ENCODE measurements at regions not wholly inside any gene's neighbourhood (a gene's known extent, or its start where the extent isn't known, plus 50 kb on each side); places are given as distances from the start of the nearest gene placed in this dataset.
"Not testable (repeated sequence)": the region's sequence is repeated elsewhere in the genome, so short reads cannot be mapped to it uniquely, and the experiment has no call there.

GRCh38 chr6:6762566-6762965 is 174.0 kb downstream of the LY86 start:
- not testable (repeated sequence) for TF ChIP-seq POLR2A (IDR thresholded peaks at IDR 0.05; ENCODE audit: low read length); GATA1 (IDR thresholded peaks at IDR 0.05; ENCODE audit: low read depth, low read length)
